CD14-positive monocyte (primary cell): ENCODE measurements at regions not wholly inside any gene's neighbourhood (a gene's known extent, or its start where the extent isn't known, plus 50 kb on each side); places are given as distances from the start of the nearest gene placed in this dataset.

Source experiments
- DNase-seq, 3 donors: peaks; one replicate each; pipeline ENCODE4 v3.0.0-alpha.2; 2011 to 2022
- H2AFZ ChIP-seq: 2 replicates; pipeline ENCODE4 v1.6.0; 2012; ENCODE audit warnings: mild to moderate bottlenecking, low read depth, low read length, inconsistent platforms; ENCODE audit not compliant: insufficient read depth, poor library complexity, severe bottlenecking
- H3K27ac ChIP-seq, 2 donors: 1 replicate in 1 of 2; 2 replicates in 1 of 2; pipeline ENCODE4 v1.5.1; 2012 to 2013; ENCODE audit warnings: low read length in 2 of 2, control low read depth in 1 of 2, inconsistent platforms in 1 of 2, low read depth in 1 of 2, mild to moderate bottlenecking in 1 of 2
- H3K27me3 ChIP-seq, 2 donors: one replicate each; pipeline versions ENCODE4 v1.6.0 to v1.6.1; 2011 to 2013; ENCODE audit warnings: low read length in 2 of 2; ENCODE audit not compliant: control insufficient read depth in 2 of 2, insufficient read depth in 2 of 2
- H3K36me3 ChIP-seq, 2 donors: replicated peaks in 1 of 2; 1 replicate in 1 of 2; 2 replicates in 1 of 2; pipeline versions ENCODE4 v1.5.1 to v1.6.1; 2012 to 2013; ENCODE audit warnings: low read length in 2 of 2, control low read depth in 1 of 2, inconsistent platforms in 1 of 2, mild to moderate bottlenecking in 1 of 2; ENCODE audit not compliant: insufficient read depth in 2 of 2, control insufficient read depth in 1 of 2
- H3K4me1 ChIP-seq, 2 donors: 1 replicate in 1 of 2; 2 replicates in 1 of 2; pipeline versions ENCODE4 v1.5.1 to v1.6.1; 2012 to 2013; ENCODE audit warnings: low read length in 2 of 2, control low read depth in 1 of 2, inconsistent platforms in 1 of 2, mild to moderate bottlenecking in 1 of 2, moderate library complexity in 1 of 2; ENCODE audit not compliant: insufficient read depth in 2 of 2, control insufficient read depth in 1 of 2
- H3K4me2 ChIP-seq: replicated peaks from 2 replicates; pipeline ENCODE3; 2012; ENCODE audit warnings: low read length, moderate library complexity, mild to moderate bottlenecking; ENCODE audit not compliant: poor library complexity, severe bottlenecking; ENCODE audit errors: extremely low read depth
- H3K4me3 ChIP-seq, 3 experiments: fragments of 200-600 bp in 1 of 3; sonication (generic) in 1 of 3; replicated peaks in 1 of 3; 1 replicate in 2 of 3; 2 replicates in 1 of 3; pipeline ENCODE4 v1.5.1; 2011 to 2013; ENCODE audit warnings: low read length in 3 of 3, mild to moderate bottlenecking in 3 of 3, control low read depth in 2 of 3, low read depth in 2 of 3, inconsistent platforms in 1 of 3, moderate library complexity in 1 of 3
- H3K79me2 ChIP-seq: 2 replicates; pipeline ENCODE4 v1.6.0; 2012; ENCODE audit warnings: mild to moderate bottlenecking, control low read depth, inconsistent platforms, low read length, moderate library complexity; ENCODE audit not compliant: insufficient read depth
- H3K9ac ChIP-seq: 2 replicates; pipeline ENCODE4 v1.6.0; 2017; ENCODE audit warnings: low read length, mild to moderate bottlenecking; ENCODE audit not compliant: insufficient read depth, poor library complexity, severe bottlenecking
- H3K9me3 ChIP-seq, 2 donors: replicated peaks in 1 of 2; 1 replicate in 1 of 2; 2 replicates in 1 of 2; pipeline versions ENCODE4 v1.5.1 to v1.6.1; 2012 to 2013; ENCODE audit warnings: low read length in 2 of 2, control low read depth in 1 of 2; ENCODE audit not compliant: control insufficient read depth in 1 of 2, insufficient read depth in 1 of 2
- H4K20me1 ChIP-seq: 2 replicates; pipeline ENCODE4 v1.6.0; 2012; ENCODE audit warnings: mild to moderate bottlenecking, low read length, control low read depth, moderate library complexity; ENCODE audit not compliant: insufficient read depth
- H3K27ac Mint-ChIP-seq, 7 donors: one replicate each; pipeline ENCODE4 v1.8.0; 2020; ENCODE audit warnings: mild to moderate bottlenecking in 7 of 7, mixed read lengths in 7 of 7, moderate library complexity in 6 of 7, inconsistent platforms in 2 of 7
- H3K27me3 Mint-ChIP-seq, 3 donors: one replicate each; pipeline ENCODE4 v1.8.0; 2021 to 2022; ENCODE audit warnings: low read depth in 3 of 3, mild to moderate bottlenecking in 3 of 3, mixed read lengths in 3 of 3, moderate library complexity in 3 of 3, inconsistent platforms in 1 of 3
- H3K36me3 Mint-ChIP-seq, 2 donors: one replicate each; pipeline ENCODE4 v1.8.0; 2020; ENCODE audit warnings: mixed read lengths in 2 of 2, inconsistent platforms in 1 of 2, mild to moderate bottlenecking in 1 of 2
- H3K4me1 Mint-ChIP-seq: one replicate; pipeline ENCODE4 v1.8.0; 2020; ENCODE audit warnings: mild to moderate bottlenecking, mixed read lengths
- H3K4me3 Mint-ChIP-seq, 2 donors: one replicate each; pipeline ENCODE4 v1.8.0; 2020; ENCODE audit warnings: mild to moderate bottlenecking in 2 of 2, mixed read lengths in 2 of 2, moderate library complexity in 1 of 2
- H3K9me3 Mint-ChIP-seq, 7 donors: one replicate each; pipeline ENCODE4 v1.8.0; 2020 to 2022; ENCODE audit warnings: mixed read lengths in 7 of 7, mild to moderate bottlenecking in 6 of 7, moderate library complexity in 6 of 7, inconsistent platforms in 2 of 7
- CTCF ChIP-seq: fragments of 200-600 bp; IDR thresholded peaks from one replicate; pipeline ENCODE4 v1.8.0; 2022; ENCODE audit warnings: antibody characterized with exemption, mild to moderate bottlenecking
- WGBS: methylation state at CpG from one replicate; pipeline ENCODE4 v1.1.5; 2013; ENCODE audit warnings: missing lambda C conversion rate; ENCODE audit not compliant: insufficient coverage; 5-methylcytosine and 5-hydroxymethylcytosine counted together
- intact Hi-C, 2 donors: fragments of 100-400 bp; cut with micrococcal nuclease; formaldehyde crosslinking; loops; one replicate each; pipeline versions ENCODE4 v1.15.0 to v1.15.1; 2023

DNA sequence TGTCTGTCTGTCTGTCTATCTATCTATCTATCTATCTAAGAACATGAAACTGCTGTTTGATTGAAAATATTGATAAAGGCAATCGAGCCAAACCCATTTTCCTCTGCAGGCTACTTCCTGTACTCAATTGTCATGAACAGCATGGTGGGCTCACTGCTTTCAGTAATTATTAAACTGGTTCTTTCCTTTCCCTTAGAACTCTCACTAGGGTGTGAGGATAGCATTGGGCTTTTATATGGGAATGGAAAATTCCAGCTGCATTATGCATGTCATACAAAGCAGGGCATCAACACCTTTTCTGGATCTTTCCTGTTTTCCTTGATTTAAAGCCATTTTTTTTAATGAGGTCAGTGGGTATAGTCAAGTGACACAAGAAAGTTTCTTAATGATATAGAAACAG lies 161.0 kb upstream of the SYNCRIP start:
- H3K4me2 ChIP-seq = no peak overlapping the region
- DNase-seq = no peak
- no peak overlapping the region for H2AFZ ChIP-seq
- H4K20me1 ChIP-seq = no peaks in the 10 kb centered on the region
- Mint-ChIP-seq H3K27ac (no peak overlapping the region), H3K9me3 (peaks cover 10 to 33% (median 21%) of the 10 kb centered on the region in 7 donors), H3K4me3 (no peak overlapping the region), H3K36me3 (no peaks in the 10 kb centered on the region), H3K4me1 (no peaks in the 10 kb centered on the region), H3K27me3 (peaks cover 0 to 2% (median 2%) of the 10 kb centered on the region in 3 donors)
- whole genome bisulfite sequencing = no CpG with 5 or more reads among the region's 1 CpG
- no peak overlapping the region for H3K4me3 ChIP-seq
- H3K9me3 ChIP-seq = peaks cover 16 to 19% of the 10 kb centered on the region in 2 donors
- no peaks in the 10 kb centered on the region for H3K4me1 ChIP-seq
- no peak overlapping the region for H3K27ac ChIP-seq
- intact Hi-C loops = no loop called here
- no peaks in the 10 kb centered on the region for H3K27me3 ChIP-seq
- no peak for TF ChIP-seq CTCF
- no peak overlapping the region for H3K9ac ChIP-seq
- no peaks in the 10 kb centered on the region for H3K79me2 ChIP-seq
- no peaks in the 10 kb centered on the region for H3K36me3 ChIP-seq

DNA sequence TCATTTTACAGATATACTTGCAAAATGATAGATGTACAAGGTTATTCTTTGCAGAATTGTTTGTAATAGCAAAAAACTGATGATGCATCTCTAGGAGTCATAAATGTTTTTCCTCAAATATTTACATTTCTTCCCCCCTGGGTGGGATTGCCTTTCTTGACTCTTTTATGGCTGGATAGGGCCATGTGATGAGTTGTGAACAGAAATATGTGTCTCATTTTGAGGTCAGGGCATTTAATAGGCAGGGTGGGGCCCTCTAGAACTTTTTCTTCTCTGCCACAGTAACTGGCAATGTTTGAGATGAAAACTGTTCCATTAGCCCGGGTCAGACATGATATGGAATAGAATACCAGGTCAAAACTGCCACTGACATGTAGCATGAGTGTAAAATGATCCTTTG lies 159.5 kb upstream of the SYNCRIP start:
- no CpG with 5 or more reads among the region's 1 CpG for WGBS
- Histone ChIP-seq H3K36me3 (no peaks in the 10 kb centered on the region), H3K79me2 (no peaks in the 10 kb centered on the region), H3K9ac (no peak overlapping the region), H4K20me1 (no peaks in the 10 kb centered on the region), H3K4me3 (no peak overlapping the region), H3K4me2 (no peak overlapping the region), H2AFZ (no peak overlapping the region), H3K27ac (no peak overlapping the region), H3K9me3 (peaks cover 5 to 6% of the 10 kb centered on the region in 2 donors), H3K4me1 (no peaks in the 10 kb centered on the region), H3K27me3 (no peaks in the 10 kb centered on the region)
- no peak overlapping the region for H3K27ac Mint-ChIP-seq
- DNase-seq = no peak
- H3K36me3 Mint-ChIP-seq = no peaks in the 10 kb centered on the region
- intact Hi-C loops = no loop called here
- no peaks in the 10 kb centered on the region for H3K4me1 Mint-ChIP-seq
- H3K4me3 Mint-ChIP-seq = no peak overlapping the region
- peaks cover 0 to 2% (median 2%) of the 10 kb centered on the region in 3 donors for H3K27me3 Mint-ChIP-seq
- TF ChIP-seq CTCF = no peak
- H3K9me3 Mint-ChIP-seq = peaks cover 5 to 17% (median 7%) of the 10 kb centered on the region in 7 donors
